ENCODE measurements at regions not wholly inside any gene's neighbourhood (a gene's known extent, or its start where the extent isn't known, plus 50 kb on each side); places are given as distances from the start of the nearest gene placed in this dataset.

DNA sequence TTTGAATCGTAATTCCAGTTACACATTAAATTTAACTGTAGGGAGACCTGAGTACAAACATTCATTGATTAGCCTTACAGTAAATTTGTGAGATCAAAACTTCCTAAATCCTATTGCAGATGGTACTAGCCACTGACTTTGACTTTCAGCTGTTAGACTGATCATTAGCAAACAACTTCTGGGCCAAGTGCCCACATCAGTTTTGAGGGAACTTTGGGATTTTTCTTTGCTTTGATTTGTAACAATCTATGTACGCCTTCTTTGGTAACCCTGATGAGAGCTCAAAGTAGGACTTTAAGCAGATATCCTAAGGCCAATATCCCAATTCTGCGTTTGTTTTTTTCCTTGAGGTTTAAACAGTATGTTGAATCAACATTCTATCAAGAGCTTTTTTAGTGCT lies 131.5 kb downstream of the DLEU7 start:
- H3K9me3 ChIP-seq (ENCODE audit: control insufficient read depth, insufficient read depth, low read length), result no peaks in the 10 kb centered on the region
- no peaks in the 10 kb centered on the region for H3K4me1 ChIP-seq (ENCODE audit: insufficient read depth, low read length)
- no peaks in the 10 kb centered on the region for H3K36me3 ChIP-seq (ENCODE audit: insufficient read depth, low read length)
- H3K9ac ChIP-seq (ENCODE audit: low read depth, low read length), result no peak overlapping the region

DNA sequence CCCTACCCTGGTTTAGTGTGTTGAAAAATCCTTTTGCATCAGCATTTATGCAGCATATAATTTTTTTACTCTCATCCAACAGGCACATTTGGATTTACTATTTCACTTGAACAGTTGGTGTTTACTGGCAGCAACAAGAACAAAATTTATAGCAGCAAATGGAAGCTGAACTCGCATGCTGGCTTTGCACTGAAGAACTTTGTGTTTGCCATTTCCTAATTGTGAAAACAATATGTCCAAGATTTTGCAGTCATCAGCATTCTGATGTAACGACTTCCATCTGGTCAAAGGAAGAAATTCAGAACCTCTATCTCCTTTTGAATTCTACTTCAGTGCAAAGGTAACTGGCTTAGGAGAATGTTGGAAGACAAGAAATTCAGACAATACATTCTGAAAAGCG lies 131.0 kb downstream of the DLEU7 start:
- Histone ChIP-seq H3K9ac (ENCODE audit: low read depth, low read length) (no peak overlapping the region), H3K4me1 (ENCODE audit: insufficient read depth, low read length) (no peaks in the 10 kb centered on the region), H3K9me3 (ENCODE audit: control insufficient read depth, insufficient read depth, low read length) (no peaks in the 10 kb centered on the region), H3K36me3 (ENCODE audit: insufficient read depth, low read length) (no peaks in the 10 kb centered on the region)

DNA sequence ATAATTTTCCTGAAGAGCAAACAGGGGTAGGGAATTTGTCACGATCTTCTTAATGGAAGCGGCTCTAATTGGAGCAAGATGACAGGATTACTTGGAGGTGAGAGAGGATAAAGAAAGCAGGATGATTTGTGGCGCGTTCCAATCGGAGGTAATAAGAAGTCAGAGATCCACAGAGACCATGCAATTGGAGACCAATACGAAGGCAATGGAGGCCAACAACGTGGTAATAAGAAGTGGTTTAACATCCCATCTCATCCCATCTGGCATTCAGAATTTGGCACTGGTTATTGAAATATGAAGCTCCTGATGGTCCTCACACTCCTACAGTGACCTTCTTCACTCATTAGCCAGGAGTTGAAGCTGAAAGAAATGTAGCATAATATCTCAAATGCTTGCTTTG lies 130.6 kb downstream of the DLEU7 start:
- no peaks in the 10 kb centered on the region for H3K36me3 ChIP-seq (ENCODE audit: insufficient read depth, low read length)
- no peaks in the 10 kb centered on the region for H3K9me3 ChIP-seq (ENCODE audit: control insufficient read depth, insufficient read depth, low read length)
- no peak overlapping the region for H3K9ac ChIP-seq (ENCODE audit: low read depth, low read length)
- no peaks in the 10 kb centered on the region for H3K4me1 ChIP-seq (ENCODE audit: insufficient read depth, low read length)

GRCh38 chr13:50713523-50714248 lies 129.8 kb downstream of the DLEU7 start:
- Histone ChIP-seq H3K9ac (ENCODE audit: low read depth, low read length) (no peak overlapping the region), H3K4me1 (ENCODE audit: insufficient read depth, low read length) (no peaks in the 10 kb centered on the region), H3K36me3 (ENCODE audit: insufficient read depth, low read length) (no peaks in the 10 kb centered on the region), H3K9me3 (ENCODE audit: control insufficient read depth, insufficient read depth, low read length) (no peaks in the 10 kb centered on the region)

DNA sequence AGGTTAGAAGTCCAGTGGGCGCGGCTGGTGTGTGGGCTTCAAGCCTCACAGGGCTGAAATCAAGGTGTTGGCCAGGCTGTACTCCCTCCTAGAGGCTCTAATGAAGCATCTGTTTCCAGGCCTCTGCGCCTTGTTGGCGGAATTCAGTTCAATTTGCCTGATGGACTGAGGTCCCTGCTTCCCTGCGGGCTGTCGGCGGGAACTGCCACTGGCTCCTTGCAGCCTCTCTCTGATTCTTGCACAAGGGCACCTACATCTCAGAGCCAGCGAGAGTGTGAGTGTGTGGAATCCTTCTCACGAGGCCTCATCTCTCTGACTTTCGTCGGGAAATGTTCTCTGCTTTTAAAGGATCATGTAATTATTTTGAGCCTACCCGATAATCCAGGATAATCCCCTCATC lies 128.6 kb downstream of the DLEU7 start:
- no peaks in the 10 kb centered on the region for H3K4me1 ChIP-seq (ENCODE audit: insufficient read depth, low read length)
- no peak overlapping the region for H3K9ac ChIP-seq (ENCODE audit: low read depth, low read length)
- H3K36me3 ChIP-seq (ENCODE audit: insufficient read depth, low read length), result no peaks in the 10 kb centered on the region
- H3K9me3 ChIP-seq (ENCODE audit: control insufficient read depth, insufficient read depth, low read length), result no peaks in the 10 kb centered on the region

- no peaks in the 10 kb centered on the region for H3K9me3 ChIP-seq (ENCODE audit: control insufficient read depth, insufficient read depth, low read length)
- no peaks in the 10 kb centered on the region for H3K4me1 ChIP-seq (ENCODE audit: insufficient read depth, low read length)
- no peaks in the 10 kb centered on the region for H3K36me3 ChIP-seq (ENCODE audit: insufficient read depth, low read length)
- no peak overlapping the region for H3K9ac ChIP-seq (ENCODE audit: low read depth, low read length)
These were observed 127.9 kb downstream of the DLEU7 start for GRCh38 chr13:50715402-50716146.

DNA sequence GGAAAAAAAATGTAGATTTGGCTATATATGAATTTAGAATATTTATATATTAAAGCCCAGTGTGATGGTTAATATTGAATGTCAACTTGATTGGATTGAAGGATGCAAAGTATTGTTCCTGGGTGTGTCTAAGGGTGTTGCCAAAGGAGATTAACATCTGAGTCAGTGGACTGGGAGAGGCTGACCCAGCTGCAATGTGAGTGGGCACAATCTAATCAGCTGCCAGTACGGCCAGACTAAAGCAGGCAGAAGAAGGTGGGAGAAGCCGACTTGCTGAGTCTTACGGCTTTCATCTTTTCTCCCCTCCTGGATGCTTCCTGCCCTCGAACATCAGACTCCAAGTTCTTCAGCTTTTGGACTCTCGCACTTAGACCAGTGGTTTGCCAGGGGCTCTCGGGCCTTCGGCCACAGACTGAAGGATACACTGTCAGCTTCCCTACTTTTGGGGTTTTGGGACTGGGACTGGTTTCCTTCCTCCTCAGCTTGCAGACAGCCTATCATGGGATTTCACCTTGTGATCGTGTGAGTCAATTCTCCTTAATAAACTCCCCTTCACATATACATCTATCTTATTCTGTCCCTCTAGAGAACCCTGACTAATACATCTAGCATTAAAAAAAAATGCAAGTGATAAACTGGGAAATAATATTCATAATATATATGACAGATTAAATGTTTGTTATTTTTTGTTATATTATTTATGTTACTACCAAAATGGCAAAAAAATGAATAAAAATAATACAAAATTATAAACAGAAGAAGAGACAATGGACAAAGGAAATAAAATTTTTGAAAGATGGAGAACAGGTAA lies 122.4 kb downstream of the DLEU7 start:
- Histone ChIP-seq H3K9me3 (ENCODE audit: control insufficient read depth, insufficient read depth, low read length) (no peaks in the 10 kb centered on the region), H3K4me1 (ENCODE audit: insufficient read depth, low read length) (no peaks in the 10 kb centered on the region), H3K9ac (ENCODE audit: low read depth, low read length) (no peak overlapping the region), H3K36me3 (ENCODE audit: insufficient read depth, low read length) (no peaks in the 10 kb centered on the region)

DNA sequence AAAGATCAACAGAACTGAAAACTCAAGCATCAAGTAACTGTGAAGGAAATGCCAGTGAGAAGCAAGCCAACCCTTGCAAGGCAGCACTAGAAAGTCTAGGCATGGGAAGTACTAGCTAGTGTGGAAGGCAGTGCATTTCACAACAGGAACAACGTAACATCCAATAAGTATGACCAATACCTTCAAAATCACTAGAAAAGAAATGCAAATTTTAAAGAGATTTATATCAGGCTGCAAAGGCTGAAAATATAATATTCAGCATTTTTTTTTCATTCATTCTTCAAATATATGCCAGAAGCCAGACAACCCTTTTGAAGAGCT lies 121.9 kb downstream of the DLEU7 start:
- Histone ChIP-seq H3K36me3 (ENCODE audit: insufficient read depth, low read length) (no peaks in the 10 kb centered on the region), H3K9me3 (ENCODE audit: control insufficient read depth, insufficient read depth, low read length) (no peaks in the 10 kb centered on the region), H3K4me1 (ENCODE audit: insufficient read depth, low read length) (no peaks in the 10 kb centered on the region), H3K9ac (ENCODE audit: low read depth, low read length) (no peak overlapping the region)

DNA sequence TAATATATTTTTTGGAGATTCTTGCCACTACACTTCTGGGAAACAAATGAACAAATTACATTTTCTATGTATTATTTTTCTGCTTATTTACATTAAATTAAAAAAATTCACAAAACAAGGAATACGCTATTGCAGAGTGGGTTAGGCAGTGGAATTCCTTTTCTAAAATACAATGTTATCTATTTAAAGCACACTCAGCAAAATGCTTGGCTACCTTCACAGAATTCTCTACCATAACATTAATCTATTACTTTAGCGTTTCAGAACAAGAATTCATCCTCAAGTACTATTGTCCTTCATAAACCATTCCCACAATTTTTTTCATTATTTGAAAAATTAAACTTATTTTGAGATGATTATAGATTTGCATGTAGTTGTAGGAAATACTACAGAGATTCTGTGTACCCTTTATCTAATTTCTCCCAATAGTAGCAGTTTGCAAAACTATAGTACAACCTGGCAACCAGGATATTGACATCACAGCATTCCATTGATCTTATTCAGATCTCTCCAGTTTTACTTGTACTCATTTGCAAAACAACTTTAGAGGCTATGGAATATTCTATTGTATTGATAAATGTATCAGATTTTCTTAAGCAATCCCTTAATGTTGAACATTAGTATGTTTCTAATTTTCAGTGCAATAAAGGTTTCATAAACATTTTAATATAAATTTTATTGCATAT lies 120.9 kb downstream of the DLEU7 start:
- Histone ChIP-seq H3K4me1 (ENCODE audit: insufficient read depth, low read length) (no peaks in the 10 kb centered on the region), H3K9ac (ENCODE audit: low read depth, low read length) (no peak overlapping the region), H3K9me3 (ENCODE audit: control insufficient read depth, insufficient read depth, low read length) (no peaks in the 10 kb centered on the region), H3K36me3 (ENCODE audit: insufficient read depth, low read length) (no peaks in the 10 kb centered on the region)

DNA sequence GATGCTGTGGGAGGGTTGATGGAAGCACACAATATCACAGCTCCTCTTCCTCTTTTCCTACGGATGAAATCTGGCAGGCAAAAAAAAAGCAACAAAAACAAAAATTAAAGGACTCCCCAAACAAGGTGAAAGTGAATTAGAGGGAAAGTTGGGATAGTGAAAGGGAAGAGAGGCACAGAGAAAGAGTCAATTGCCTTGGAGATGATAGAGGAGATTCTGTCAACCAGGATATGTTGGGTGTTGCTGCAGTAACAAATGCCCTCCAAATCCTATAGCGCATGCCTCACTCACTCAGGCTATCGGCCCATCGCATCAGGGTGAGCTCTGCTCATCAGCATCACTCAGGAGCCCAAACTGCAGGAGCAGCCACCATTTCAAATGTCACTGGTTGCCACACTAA lies 119.1 kb downstream of the DLEU7 start:
- H3K9ac ChIP-seq (ENCODE audit: low read depth, low read length), result no peak overlapping the region
- no peaks in the 10 kb centered on the region for H3K4me1 ChIP-seq (ENCODE audit: insufficient read depth, low read length)
- no peaks in the 10 kb centered on the region for H3K36me3 ChIP-seq (ENCODE audit: insufficient read depth, low read length)
- H3K9me3 ChIP-seq (ENCODE audit: control insufficient read depth, insufficient read depth, low read length), result 0 out of 2 replicates have a peak, but pooled peaks cover 2% of the 10 kb centered on the region

GRCh38 chr13:50724913-50725312 lies 118.6 kb downstream of the DLEU7 start:
- Histone ChIP-seq H3K36me3 (ENCODE audit: insufficient read depth, low read length) (no peaks in the 10 kb centered on the region), H3K4me1 (ENCODE audit: insufficient read depth, low read length) (no peaks in the 10 kb centered on the region), H3K9ac (ENCODE audit: low read depth, low read length) (no peak overlapping the region), H3K9me3 (ENCODE audit: control insufficient read depth, insufficient read depth, low read length) (0 out of 2 replicates have a peak, but pooled peaks cover 2% of the 10 kb centered on the region)

DNA sequence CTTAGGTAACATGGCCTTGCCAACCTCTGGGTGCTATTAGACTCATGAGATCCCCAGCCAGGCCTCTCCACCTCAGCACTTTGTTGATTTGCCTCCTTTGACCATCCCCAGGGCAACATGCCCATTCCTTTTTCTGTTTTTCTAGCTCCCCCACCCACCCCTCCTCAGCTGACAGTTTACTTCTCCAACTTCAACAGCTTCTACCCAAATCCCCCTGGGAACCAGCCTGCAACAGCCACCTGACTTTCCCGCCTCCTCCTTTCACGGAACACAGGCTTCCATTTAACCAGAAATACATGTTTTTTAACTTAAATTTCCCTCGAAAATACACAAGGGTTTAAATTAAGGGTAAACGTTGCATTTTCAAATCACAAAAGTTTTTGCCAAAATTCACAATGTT lies 117.3 kb downstream of the DLEU7 start:
- Histone ChIP-seq H3K9ac (ENCODE audit: low read depth, low read length) (no peak overlapping the region), H3K36me3 (ENCODE audit: insufficient read depth, low read length) (no peaks in the 10 kb centered on the region), H3K9me3 (ENCODE audit: control insufficient read depth, insufficient read depth, low read length) (peaks cover 10% of the 10 kb centered on the region), H3K4me1 (ENCODE audit: insufficient read depth, low read length) (no peaks in the 10 kb centered on the region)

DNA sequence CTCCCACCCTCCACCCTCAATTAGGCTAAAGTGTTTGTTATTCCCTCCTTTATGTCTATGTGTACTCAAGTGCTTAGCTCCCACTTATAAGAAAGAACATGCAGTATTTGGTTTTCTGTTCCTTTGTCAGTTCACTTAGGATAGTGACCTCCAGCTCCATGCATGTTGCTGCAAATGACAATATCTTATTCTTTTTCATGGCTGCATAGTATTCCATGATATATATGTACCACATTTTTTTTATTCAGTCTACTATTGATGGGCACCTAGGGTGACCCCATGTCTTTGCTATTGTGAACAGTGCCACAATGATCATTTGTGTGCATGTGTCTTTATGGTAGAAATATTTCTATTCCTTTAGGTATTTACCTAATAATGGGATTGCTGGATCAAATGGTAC lies 114.3 kb downstream of the DLEU7 start:
- H3K9me3 ChIP-seq (ENCODE audit: control insufficient read depth, insufficient read depth, low read length), result peaks cover 15% of the 10 kb centered on the region
- no peak overlapping the region for H3K9ac ChIP-seq (ENCODE audit: low read depth, low read length)
- H3K4me1 ChIP-seq (ENCODE audit: insufficient read depth, low read length), result no peaks in the 10 kb centered on the region
- H3K36me3 ChIP-seq (ENCODE audit: insufficient read depth, low read length), result no peaks in the 10 kb centered on the region

Data from ES-I3 (cell line).